Adrenal gland (tissue), 9 donors: ENCODE measurements at regions not wholly inside any gene's neighbourhood (a gene's known extent, or its start where the extent isn't known, plus 50 kb on each side); places are given as distances from the start of the nearest gene placed in this dataset.

Source experiments
- DNase-seq, 7 donors: peaks; one replicate each; pipeline ENCODE4 v3.0.0-alpha.2; 2019 to 2020
- H3K27ac ChIP-seq, 5 donors: fragments of 200-600 bp; sonication (generic) in 4 of 5; 1 replicate in 3 of 5; 2 replicates in 2 of 5; pipeline versions ENCODE4 v1.5.1 to v1.8.0; 2016 to 2020; ENCODE audit warnings: mild to moderate bottlenecking in 1 of 5
- H3K27me3 ChIP-seq: fragments of 200-600 bp; 2 replicates; pipeline ENCODE4 v1.8.0; 2021
- H3K36me3 ChIP-seq, 2 donors: fragments of 200-600 bp; replicated peaks in 1 of 2; 1 replicate in 1 of 2; 2 replicates in 1 of 2; pipeline versions ENCODE4 v1.5.1 to v1.8.0; 2018 to 2022
- H3K4me1 ChIP-seq, 2 donors: fragments of 200-600 bp; replicated peaks in 1 of 2; 1 replicate in 1 of 2; 2 replicates in 1 of 2; pipeline versions ENCODE4 v1.5.1 to v1.8.0; 2018 to 2021
- H3K4me3 ChIP-seq, 4 donors: fragments of 200-600 bp; sonication (generic) in 3 of 4; one replicate each; pipeline ENCODE4 v1.5.1; 2016 to 2018
- H3K9me3 ChIP-seq, 3 donors: fragments of 200-600 bp; sonication (generic) in 1 of 3; replicated peaks in 1 of 3; 1 replicate in 2 of 3; 2 replicates in 1 of 3; pipeline versions ENCODE4 v1.5.1 to v1.8.0; 2016 to 2021
- POLR2A ChIP-seq, 2 donors: fragments of 450-650 bp; IDR thresholded peaks; one replicate each; pipeline ENCODE4 v1.6.1; 2017; ENCODE audit warnings: antibody characterized with exemption in 2 of 2, mild to moderate bottlenecking in 2 of 2, moderate library complexity in 1 of 2
- WGBS, 4 donors: extraction: QIAGEN DNeasy Blood & Tissue Kit in 2 of 4; methylation state at CpG; one replicate each; pipeline versions ENCODE4 v1.1.5 to v1.1.7; 2013 to 2017; 5-methylcytosine and 5-hydroxymethylcytosine counted together
- intact Hi-C, 2 donors: fragments of 100-400 bp; cut with DNase I; formaldehyde crosslinking; loops; one replicate each; pipeline versions ENCODE4 v1.14.1 to v1.15.0; 2022 to 2023
- TF ChIP-seq, protein P1 (sequence below), 6 experiments: fragments of 450-650 bp in 4 of 6; fragments of 200-600 bp in 2 of 6; sonication (generic) in 1 of 6; IDR thresholded peaks; 1 replicate in 5 of 6; 2 replicates in 1 of 6; pipeline versions ENCODE4 v1.5.1 to v1.8.0; 2016 to 2021; ENCODE audit warnings: antibody characterized with exemption in 6 of 6, mild to moderate bottlenecking in 2 of 6, moderate library complexity in 1 of 6
- donor health status: healthy with polysubstance abuse.
- donor health status: Bipolar disorder and iron deficiency.
- donor health status: DM: yes; HTN: yes; CAD: no.
- donor health status: DM: no; HTN: no; CAD: no.
- donor health status: DM: no; HTN: no; CAD: no.

DNA sequence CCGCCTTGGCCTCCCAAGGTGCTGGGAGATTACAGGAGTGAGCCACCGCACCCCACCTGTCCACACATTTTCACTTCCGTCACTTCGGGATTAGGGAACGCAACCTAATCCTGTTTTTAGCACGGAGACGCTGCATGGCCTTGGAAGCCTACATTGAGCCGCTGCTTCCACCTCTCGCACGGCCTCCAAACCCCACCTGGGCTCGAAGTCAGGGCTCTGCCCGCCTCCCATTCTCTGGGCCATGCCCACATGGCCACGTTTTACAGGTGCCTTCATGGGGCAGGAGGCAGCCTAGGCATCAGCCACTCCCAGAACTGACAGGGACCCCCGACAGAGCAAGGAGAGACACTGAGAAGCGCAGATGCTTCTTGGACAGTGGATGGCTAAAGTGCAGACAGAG, 100.6 kb downstream of the OAT start:
- Histone ChIP-seq H3K27ac (no peak overlapping the region), H3K9me3 (no peaks in the 10 kb centered on the region), H3K27me3 (no peaks in the 10 kb centered on the region), H3K4me1 (no peaks in the 10 kb centered on the region), H3K4me3 (no peak overlapping the region), H3K36me3 (no peaks in the 10 kb centered on the region)
- TF ChIP-seq, protein P1, sequence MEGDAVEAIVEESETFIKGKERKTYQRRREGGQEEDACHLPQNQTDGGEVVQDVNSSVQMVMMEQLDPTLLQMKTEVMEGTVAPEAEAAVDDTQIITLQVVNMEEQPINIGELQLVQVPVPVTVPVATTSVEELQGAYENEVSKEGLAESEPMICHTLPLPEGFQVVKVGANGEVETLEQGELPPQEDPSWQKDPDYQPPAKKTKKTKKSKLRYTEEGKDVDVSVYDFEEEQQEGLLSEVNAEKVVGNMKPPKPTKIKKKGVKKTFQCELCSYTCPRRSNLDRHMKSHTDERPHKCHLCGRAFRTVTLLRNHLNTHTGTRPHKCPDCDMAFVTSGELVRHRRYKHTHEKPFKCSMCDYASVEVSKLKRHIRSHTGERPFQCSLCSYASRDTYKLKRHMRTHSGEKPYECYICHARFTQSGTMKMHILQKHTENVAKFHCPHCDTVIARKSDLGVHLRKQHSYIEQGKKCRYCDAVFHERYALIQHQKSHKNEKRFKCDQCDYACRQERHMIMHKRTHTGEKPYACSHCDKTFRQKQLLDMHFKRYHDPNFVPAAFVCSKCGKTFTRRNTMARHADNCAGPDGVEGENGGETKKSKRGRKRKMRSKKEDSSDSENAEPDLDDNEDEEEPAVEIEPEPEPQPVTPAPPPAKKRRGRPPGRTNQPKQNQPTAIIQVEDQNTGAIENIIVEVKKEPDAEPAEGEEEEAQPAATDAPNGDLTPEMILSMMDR (IDR thresholded peaks at IDR 0.05), result no peak
- TF ChIP-seq POLR2A (IDR thresholded peaks at IDR 0.05), result no peak
- 80 to 87% (median 82%) methylated on average over 15 of the region's 15 CpGs for WGBS, 4 donors
- DNase-seq, result peak in 2 of 7 donors; percentile 4 to 25
- intact Hi-C loops, result no loop called here

DNA sequence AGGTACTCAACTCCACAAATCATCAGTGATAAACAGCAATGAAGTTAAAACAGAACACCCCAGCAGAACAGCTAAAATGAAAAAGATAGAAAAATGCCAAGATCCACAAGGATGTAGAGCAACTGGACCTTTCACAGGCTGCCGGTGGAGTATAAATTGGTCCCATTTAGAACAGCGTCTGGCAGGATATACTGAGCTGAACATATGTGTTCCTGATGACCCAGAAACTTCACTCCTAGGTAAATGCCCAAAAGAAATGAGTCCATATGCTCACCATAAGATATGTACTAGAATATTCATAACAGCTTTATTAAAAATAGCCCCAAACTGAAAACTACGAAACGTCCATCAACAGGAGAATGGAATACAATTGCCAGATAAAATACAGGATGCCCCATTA, 102.4 kb downstream of the OAT start:
- 83 to 92% (median 87%) methylated on average over 4 of the region's 4 CpGs for WGBS, 4 donors
- intact Hi-C loops, result no loop called here

GRCh38 chr10:124315591-124316270, 103.0 kb downstream of the OAT start:
- 54 to 69% (median 67%) methylated on average over 6 of the region's 6 CpGs for WGBS, 4 donors
- no peaks in the 10 kb centered on the region for H3K9me3 ChIP-seq
- intact Hi-C loops, result no loop called here

More for the DNA sequence above, 102.4 kb downstream of the OAT start:
- Histone ChIP-seq H3K27ac (no peak overlapping the region), H3K9me3 (no peaks in the 10 kb centered on the region), H3K4me1 (no peaks in the 10 kb centered on the region), H3K36me3 (no peaks in the 10 kb centered on the region), H3K4me3 (no peak overlapping the region), H3K27me3 (no peaks in the 10 kb centered on the region)
- no peak for DNase-seq
- TF ChIP-seq, protein P1 (IDR thresholded peaks at IDR 0.05), result no peak
- no peak for TF ChIP-seq POLR2A (IDR thresholded peaks at IDR 0.05)

GRCh38 chr10:124313374-124313773, 105.3 kb downstream of the OAT start:
- Histone ChIP-seq H3K4me1 (no peaks in the 10 kb centered on the region), H3K36me3 (no peaks in the 10 kb centered on the region), H3K9me3 (no peaks in the 10 kb centered on the region), H3K27ac (no peak overlapping the region), H3K4me3 (no peak overlapping the region), H3K27me3 (no peaks in the 10 kb centered on the region)
- DNase-seq, result peak in 2 of 7 donors; percentile 4 to 27
- WGBS, 4 donors, result 80 to 95% (median 81%) methylated on average over 4 of the region's 4 CpGs
- intact Hi-C loops, result no loop called here
- TF ChIP-seq POLR2A (IDR thresholded peaks at IDR 0.05), result no peak
- TF ChIP-seq, protein P1 (IDR thresholded peaks at IDR 0.05), result no peak

More at GRCh38 chr10:124315591-124316270, 103.0 kb downstream of the OAT start:
- H3K4me1 ChIP-seq, result no peaks in the 10 kb centered on the region
- no peaks in the 10 kb centered on the region for H3K27me3 ChIP-seq
- peak in 1 of 7 donors; percentile 7 for DNase-seq
- H3K4me3 ChIP-seq, result no peak overlapping the region
- H3K27ac ChIP-seq, result no peak overlapping the region
- TF ChIP-seq, protein P1 (IDR thresholded peaks at IDR 0.05), result no peak
- no peak for TF ChIP-seq POLR2A (IDR thresholded peaks at IDR 0.05)
- no peaks in the 10 kb centered on the region for H3K36me3 ChIP-seq
